WTC11 (cell line): ENCODE measurements at regions not wholly inside any gene's neighbourhood (a gene's known extent, or its start where the extent isn't known, plus 50 kb on each side); places are given as distances from the start of the nearest gene placed in this dataset.

Source experiments
- ATAC-seq: fragments of 200-7000 bp; cut with Tn5 transposase; 2 replicates; pipeline ENCODE4 v1.10.0; 2021; ENCODE audit warnings: mild to moderate bottlenecking, moderate library complexity
- CTCF ChIA-PET: fragments of 300-600 bp; sonication (Branson Sonifier 250); formaldehyde crosslinking; loops from one replicate; lab custom pipeline; 2021; ENCODE audit warnings: antibody characterized with exemption; lab: Charles Lee
- POLR2A ChIA-PET: fragments of 350-600 bp; sonication (Branson Sonifier 250); formaldehyde crosslinking; loops from one replicate; lab custom pipeline; 2021; ENCODE audit warnings: antibody characterized with exemption; lab: Charles Lee
- DNase-seq: peaks from one replicate; pipeline ENCODE4 v3.0.0; 2021; ENCODE audit warnings: low spot score
- H3K27ac Mint-ChIP-seq: 2 replicates; pipeline ENCODE4 v1.8.0; 2021; ENCODE audit warnings: mixed read lengths
- H3K27me3 Mint-ChIP-seq: 2 replicates; pipeline ENCODE4 v1.8.0; 2021; ENCODE audit warnings: low read depth, mild to moderate bottlenecking, moderate library complexity, mixed read lengths
- H3K36me3 Mint-ChIP-seq: 2 replicates; pipeline ENCODE4 v1.8.0; 2021; ENCODE audit warnings: mixed read lengths
- H3K4me1 Mint-ChIP-seq: 2 replicates; pipeline ENCODE4 v1.8.0; 2022; ENCODE audit warnings: mixed read lengths
- H3K4me3 Mint-ChIP-seq: 2 replicates; pipeline ENCODE4 v1.8.0; 2021; ENCODE audit warnings: mild to moderate bottlenecking, moderate library complexity, mixed read lengths
- H3K9me3 Mint-ChIP-seq: 2 replicates; pipeline ENCODE4 v1.8.0; 2021; ENCODE audit warnings: mixed read lengths
- CBFB ChIP-seq: sonication (generic); formaldehyde crosslinking; IDR thresholded peaks from 2 replicates; pipeline ENCODE4 v1.8.1; 2022; ENCODE audit warnings: mild to moderate bottlenecking, low read depth, missing genetic modification reagents
- FOXP1 ChIP-seq: sonication (generic); formaldehyde crosslinking; IDR thresholded peaks from 2 replicates; pipeline ENCODE4 v1.8.0; 2022; ENCODE audit warnings: missing genetic modification reagents, mild to moderate bottlenecking, moderate library complexity, borderline replicate concordance
- JAZF1 ChIP-seq: fragments of 250-450 bp; sonication (Bioruptor Pico); IDR thresholded peaks from 2 replicates; pipeline ENCODE4 v1.9.0; 2021; ENCODE audit warnings: moderate library complexity, mild to moderate bottlenecking, inconsistent platforms
- KAT7 ChIP-seq: sonication (generic); formaldehyde crosslinking; IDR thresholded peaks from 2 replicates; pipeline ENCODE4 v1.8.1; 2023; ENCODE audit warnings: missing genetic modification reagents, mild to moderate bottlenecking, borderline replicate concordance
- MYBL2 ChIP-seq: sonication (generic); formaldehyde crosslinking; IDR thresholded peaks from 2 replicates; pipeline ENCODE4 v1.8.1; 2023; ENCODE audit warnings: mild to moderate bottlenecking, moderate library complexity, missing genetic modification reagents
- SOX15 ChIP-seq: fragments of 250-450 bp; sonication (Bioruptor Pico); IDR thresholded peaks from 2 replicates; pipeline ENCODE4 v1.9.0; 2021; ENCODE audit warnings: mild to moderate bottlenecking
- TCF7 ChIP-seq: sonication (generic); formaldehyde crosslinking; IDR thresholded peaks from 2 replicates; pipeline ENCODE4 v1.8.0; 2022; ENCODE audit warnings: mild to moderate bottlenecking, low read depth, missing genetic modification reagents, moderate library complexity
- TEAD1 ChIP-seq: sonication (generic); formaldehyde crosslinking; IDR thresholded peaks from 2 replicates; pipeline ENCODE4 v1.8.0; 2022; ENCODE audit warnings: mild to moderate bottlenecking, missing genetic modification reagents
- ZNF396 ChIP-seq: fragments of 250-450 bp; sonication (Bioruptor Pico); IDR thresholded peaks from 2 replicates; pipeline ENCODE4 v1.8.0; 2021; ENCODE audit warnings: mild to moderate bottlenecking, moderate library complexity, borderline replicate concordance
- TF ChIP-seq, protein P1 (sequence below): sonication (generic); formaldehyde crosslinking; IDR thresholded peaks from 2 replicates; pipeline ENCODE4 v1.8.1; 2023; ENCODE audit warnings: mild to moderate bottlenecking, missing genetic modification reagents, borderline replicate concordance
- TF ChIP-seq, protein P2 (sequence below): fragments of 200-600 bp; IDR thresholded peaks from 2 replicates; pipeline ENCODE4 v1.8.0; 2022; ENCODE audit warnings: antibody characterized with exemption
- TF ChIP-seq, protein P3 (sequence below): sonication (generic); formaldehyde crosslinking; IDR thresholded peaks from 2 replicates; pipeline ENCODE4 v1.8.1; 2022; ENCODE audit warnings: missing genetic modification reagents, borderline replicate concordance
- TF ChIP-seq, protein P4 (sequence below): sonication (generic); formaldehyde crosslinking; IDR thresholded peaks from 2 replicates; pipeline ENCODE4 v1.8.0; 2022; ENCODE audit warnings: mild to moderate bottlenecking, missing genetic modification reagents
- TF ChIP-seq, protein P5 (sequence below): sonication (generic); formaldehyde crosslinking; IDR thresholded peaks from 2 replicates; pipeline ENCODE4 v1.8.1; 2023; ENCODE audit warnings: mild to moderate bottlenecking, missing genetic modification reagents, moderate library complexity
- TF ChIP-seq, protein P6 (sequence below): sonication (generic); formaldehyde crosslinking; conservative IDR thresholded peaks from 2 replicates; pipeline ENCODE4 v1.8.1; 2023; ENCODE audit warnings: mild to moderate bottlenecking, low read depth, missing genetic modification reagents, moderate library complexity
- TF ChIP-seq, protein P7 (sequence below): sonication (generic); formaldehyde crosslinking; conservative IDR thresholded peaks from 2 replicates; pipeline ENCODE4 v1.8.1; 2022; ENCODE audit warnings: mild to moderate bottlenecking, missing genetic modification reagents
- TF ChIP-seq, protein P8 (sequence below): sonication (generic); formaldehyde crosslinking; IDR thresholded peaks from 2 replicates; pipeline ENCODE4 v1.8.1; 2022; ENCODE audit warnings: low read depth, missing genetic modification reagents, borderline replicate concordance
- TF ChIP-seq, protein P9 (sequence below): sonication (generic); formaldehyde crosslinking; IDR thresholded peaks from 2 replicates; pipeline ENCODE4 v1.8.0; 2022; ENCODE audit warnings: mild to moderate bottlenecking, missing genetic modification reagents

DNA sequence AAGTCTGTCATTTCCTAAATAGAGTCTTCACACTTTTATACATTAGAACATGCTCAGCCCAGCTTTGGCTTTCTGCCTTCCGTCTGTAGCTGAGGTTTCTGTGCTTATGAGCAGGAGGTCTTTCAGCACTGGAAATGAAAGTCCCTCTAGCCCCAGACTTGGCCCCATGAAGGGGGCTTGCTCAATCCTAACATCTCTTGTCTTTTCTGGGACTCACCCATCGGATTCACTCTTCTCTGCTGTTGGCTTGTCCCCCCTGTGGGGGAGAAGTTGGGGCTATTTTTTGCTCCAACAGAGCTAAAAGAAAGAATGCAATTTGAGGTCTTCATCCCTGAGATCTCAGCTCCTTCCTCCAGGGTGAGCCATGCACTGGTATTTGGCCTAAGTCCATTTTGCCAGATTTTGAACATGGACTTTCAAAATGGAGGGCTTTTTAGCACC, 177.7 kb downstream of the MRPL14 start:
- no peak overlapping the region for H3K4me3 Mint-ChIP-seq
- TF ChIP-seq, protein P1, sequence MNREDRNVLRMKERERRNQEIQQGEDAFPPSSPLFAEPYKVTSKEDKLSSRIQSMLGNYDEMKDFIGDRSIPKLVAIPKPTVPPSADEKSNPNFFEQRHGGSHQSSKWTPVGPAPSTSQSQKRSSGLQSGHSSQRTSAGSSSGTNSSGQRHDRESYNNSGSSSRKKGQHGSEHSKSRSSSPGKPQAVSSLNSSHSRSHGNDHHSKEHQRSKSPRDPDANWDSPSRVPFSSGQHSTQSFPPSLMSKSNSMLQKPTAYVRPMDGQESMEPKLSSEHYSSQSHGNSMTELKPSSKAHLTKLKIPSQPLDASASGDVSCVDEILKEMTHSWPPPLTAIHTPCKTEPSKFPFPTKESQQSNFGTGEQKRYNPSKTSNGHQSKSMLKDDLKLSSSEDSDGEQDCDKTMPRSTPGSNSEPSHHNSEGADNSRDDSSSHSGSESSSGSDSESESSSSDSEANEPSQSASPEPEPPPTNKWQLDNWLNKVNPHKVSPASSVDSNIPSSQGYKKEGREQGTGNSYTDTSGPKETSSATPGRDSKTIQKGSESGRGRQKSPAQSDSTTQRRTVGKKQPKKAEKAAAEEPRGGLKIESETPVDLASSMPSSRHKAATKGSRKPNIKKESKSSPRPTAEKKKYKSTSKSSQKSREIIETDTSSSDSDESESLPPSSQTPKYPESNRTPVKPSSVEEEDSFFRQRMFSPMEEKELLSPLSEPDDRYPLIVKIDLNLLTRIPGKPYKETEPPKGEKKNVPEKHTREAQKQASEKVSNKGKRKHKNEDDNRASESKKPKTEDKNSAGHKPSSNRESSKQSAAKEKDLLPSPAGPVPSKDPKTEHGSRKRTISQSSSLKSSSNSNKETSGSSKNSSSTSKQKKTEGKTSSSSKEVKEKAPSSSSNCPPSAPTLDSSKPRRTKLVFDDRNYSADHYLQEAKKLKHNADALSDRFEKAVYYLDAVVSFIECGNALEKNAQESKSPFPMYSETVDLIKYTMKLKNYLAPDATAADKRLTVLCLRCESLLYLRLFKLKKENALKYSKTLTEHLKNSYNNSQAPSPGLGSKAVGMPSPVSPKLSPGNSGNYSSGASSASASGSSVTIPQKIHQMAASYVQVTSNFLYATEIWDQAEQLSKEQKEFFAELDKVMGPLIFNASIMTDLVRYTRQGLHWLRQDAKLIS: no peak
- TF ChIP-seq, protein P2, sequence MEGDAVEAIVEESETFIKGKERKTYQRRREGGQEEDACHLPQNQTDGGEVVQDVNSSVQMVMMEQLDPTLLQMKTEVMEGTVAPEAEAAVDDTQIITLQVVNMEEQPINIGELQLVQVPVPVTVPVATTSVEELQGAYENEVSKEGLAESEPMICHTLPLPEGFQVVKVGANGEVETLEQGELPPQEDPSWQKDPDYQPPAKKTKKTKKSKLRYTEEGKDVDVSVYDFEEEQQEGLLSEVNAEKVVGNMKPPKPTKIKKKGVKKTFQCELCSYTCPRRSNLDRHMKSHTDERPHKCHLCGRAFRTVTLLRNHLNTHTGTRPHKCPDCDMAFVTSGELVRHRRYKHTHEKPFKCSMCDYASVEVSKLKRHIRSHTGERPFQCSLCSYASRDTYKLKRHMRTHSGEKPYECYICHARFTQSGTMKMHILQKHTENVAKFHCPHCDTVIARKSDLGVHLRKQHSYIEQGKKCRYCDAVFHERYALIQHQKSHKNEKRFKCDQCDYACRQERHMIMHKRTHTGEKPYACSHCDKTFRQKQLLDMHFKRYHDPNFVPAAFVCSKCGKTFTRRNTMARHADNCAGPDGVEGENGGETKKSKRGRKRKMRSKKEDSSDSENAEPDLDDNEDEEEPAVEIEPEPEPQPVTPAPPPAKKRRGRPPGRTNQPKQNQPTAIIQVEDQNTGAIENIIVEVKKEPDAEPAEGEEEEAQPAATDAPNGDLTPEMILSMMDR: no peak
- TF ChIP-seq, protein P3, sequence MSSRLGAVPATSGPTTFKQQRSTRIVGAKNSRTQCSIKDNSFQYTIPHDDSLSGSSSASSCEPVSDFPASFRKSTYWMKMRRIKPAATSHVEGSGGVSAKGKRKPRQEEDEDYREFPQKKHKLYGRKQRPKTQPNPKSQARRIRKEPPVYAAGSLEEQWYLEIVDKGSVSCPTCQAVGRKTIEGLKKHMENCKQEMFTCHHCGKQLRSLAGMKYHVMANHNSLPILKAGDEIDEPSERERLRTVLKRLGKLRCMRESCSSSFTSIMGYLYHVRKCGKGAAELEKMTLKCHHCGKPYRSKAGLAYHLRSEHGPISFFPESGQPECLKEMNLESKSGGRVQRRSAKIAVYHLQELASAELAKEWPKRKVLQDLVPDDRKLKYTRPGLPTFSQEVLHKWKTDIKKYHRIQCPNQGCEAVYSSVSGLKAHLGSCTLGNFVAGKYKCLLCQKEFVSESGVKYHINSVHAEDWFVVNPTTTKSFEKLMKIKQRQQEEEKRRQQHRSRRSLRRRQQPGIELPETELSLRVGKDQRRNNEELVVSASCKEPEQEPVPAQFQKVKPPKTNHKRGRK (CRISPR knock-in tag): no peak
- TF ChIP-seq, protein P4, sequence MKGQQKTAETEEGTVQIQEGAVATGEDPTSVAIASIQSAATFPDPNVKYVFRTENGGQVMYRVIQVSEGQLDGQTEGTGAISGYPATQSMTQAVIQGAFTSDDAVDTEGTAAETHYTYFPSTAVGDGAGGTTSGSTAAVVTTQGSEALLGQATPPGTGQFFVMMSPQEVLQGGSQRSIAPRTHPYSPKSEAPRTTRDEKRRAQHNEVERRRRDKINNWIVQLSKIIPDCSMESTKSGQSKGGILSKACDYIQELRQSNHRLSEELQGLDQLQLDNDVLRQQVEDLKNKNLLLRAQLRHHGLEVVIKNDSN (CRISPR knock-in tag): no peak
- TF ChIP-seq CBFB (CRISPR knock-in tag) (no peak), ZNF396 (CRISPR knock-in tag) (no peak)
- TF ChIP-seq, all 79 proteins: peak for 0
- Mint-ChIP-seq H3K27ac (no peak overlapping the region), H3K36me3 (peaks cover 5% of the 10 kb centered on the region), H3K9me3 (peaks cover 15% of the 10 kb centered on the region), H3K4me1 (peaks cover 4% of the 10 kb centered on the region), H3K27me3 (no peaks in the 10 kb centered on the region)
- CTCF ChIA-PET: interaction anchor here (0.5 to 2.5 kb wide), 12 partner anchors 25 to 282 kb away, joined by 3 to 10 read pairs (median 4); no protein-coding TSS in a partner anchor
- ATAC-seq (no peak), DNase-seq (no peak)
- POLR2A ChIA-PET: no interaction called here

DNA sequence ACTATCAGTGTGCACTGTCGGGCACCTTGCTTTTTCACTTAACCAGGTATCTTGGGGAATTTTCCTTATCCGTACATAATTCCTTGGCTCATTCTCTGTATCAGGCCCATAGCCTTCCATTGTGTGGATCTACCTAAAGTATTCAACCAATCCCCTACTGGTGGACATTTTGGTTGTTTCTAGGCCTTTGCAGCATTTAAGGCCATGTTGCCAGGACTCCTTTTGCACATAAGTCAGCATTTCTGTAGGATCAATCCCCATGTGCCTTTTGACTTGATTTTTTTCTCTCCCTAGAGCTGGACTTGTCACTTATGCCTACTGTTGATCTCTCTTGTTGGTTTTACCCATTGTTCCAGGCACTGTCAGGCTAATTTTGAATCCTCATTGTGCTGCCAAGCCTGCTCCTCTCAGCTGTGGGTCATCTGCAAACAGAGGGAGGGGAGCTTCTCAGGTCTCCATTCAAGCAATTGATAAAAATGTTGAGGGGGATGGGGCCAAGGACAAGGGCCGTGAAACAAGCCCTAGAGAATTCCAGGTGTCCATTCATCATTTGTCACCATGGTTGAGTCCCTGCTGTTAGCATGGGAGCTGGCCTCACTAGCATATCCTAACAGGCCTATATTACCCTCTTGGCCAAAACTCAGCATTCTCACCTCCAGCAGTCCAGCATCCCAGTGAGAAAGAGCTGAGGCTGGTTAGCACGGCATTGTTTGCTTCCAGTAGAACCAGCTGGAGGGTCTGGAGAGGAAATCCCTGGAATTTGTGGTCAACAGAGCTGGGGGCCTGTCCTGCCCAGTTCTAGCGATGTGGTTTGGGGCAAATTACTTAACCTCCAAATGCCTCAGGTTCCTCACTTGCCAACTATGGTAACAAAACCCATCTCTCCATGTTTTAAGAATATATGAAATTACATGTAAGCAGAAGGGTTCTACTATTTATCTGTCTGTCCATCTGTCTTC, 178.4 kb downstream of the MRPL14 start:
- ChIA-PET CTCF (interaction anchor here (0.5 to 2.5 kb wide), 11 partner anchors 25 to 281 kb away, joined by 3 to 10 read pairs (median 4); no protein-coding TSS in a partner anchor), POLR2A (no interaction called here)
- H3K27ac Mint-ChIP-seq: no peak overlapping the region
- H3K9me3 Mint-ChIP-seq: peaks cover 19% of the 10 kb centered on the region
- H3K4me1 Mint-ChIP-seq: peaks cover 4% of the 10 kb centered on the region
- DNase-seq (no peak), ATAC-seq (no peak)
- peaks cover 5% of the 10 kb centered on the region for H3K36me3 Mint-ChIP-seq
- no peak overlapping the region for H3K4me3 Mint-ChIP-seq
- H3K27me3 Mint-ChIP-seq: no peaks in the 10 kb centered on the region
- TF ChIP-seq TEAD1 (CRISPR knock-in tag) (no peak), MYBL2 (CRISPR knock-in tag) (no peak), TCF7 (CRISPR knock-in tag) (no peak), SOX15 (CRISPR knock-in tag) (no peak), ZNF396 (CRISPR knock-in tag) (no peak), FOXP1 (CRISPR knock-in tag) (no peak), JAZF1 (no peak), KAT7 (CRISPR knock-in tag) (no peak)
- TF ChIP-seq, protein P5, sequence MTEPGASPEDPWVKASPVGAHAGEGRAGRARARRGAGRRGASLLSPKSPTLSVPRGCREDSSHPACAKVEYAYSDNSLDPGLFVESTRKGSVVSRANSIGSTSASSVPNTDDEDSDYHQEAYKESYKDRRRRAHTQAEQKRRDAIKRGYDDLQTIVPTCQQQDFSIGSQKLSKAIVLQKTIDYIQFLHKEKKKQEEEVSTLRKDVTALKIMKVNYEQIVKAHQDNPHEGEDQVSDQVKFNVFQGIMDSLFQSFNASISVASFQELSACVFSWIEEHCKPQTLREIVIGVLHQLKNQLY (CRISPR knock-in tag): no peak
- TF ChIP-seq, protein P6, sequence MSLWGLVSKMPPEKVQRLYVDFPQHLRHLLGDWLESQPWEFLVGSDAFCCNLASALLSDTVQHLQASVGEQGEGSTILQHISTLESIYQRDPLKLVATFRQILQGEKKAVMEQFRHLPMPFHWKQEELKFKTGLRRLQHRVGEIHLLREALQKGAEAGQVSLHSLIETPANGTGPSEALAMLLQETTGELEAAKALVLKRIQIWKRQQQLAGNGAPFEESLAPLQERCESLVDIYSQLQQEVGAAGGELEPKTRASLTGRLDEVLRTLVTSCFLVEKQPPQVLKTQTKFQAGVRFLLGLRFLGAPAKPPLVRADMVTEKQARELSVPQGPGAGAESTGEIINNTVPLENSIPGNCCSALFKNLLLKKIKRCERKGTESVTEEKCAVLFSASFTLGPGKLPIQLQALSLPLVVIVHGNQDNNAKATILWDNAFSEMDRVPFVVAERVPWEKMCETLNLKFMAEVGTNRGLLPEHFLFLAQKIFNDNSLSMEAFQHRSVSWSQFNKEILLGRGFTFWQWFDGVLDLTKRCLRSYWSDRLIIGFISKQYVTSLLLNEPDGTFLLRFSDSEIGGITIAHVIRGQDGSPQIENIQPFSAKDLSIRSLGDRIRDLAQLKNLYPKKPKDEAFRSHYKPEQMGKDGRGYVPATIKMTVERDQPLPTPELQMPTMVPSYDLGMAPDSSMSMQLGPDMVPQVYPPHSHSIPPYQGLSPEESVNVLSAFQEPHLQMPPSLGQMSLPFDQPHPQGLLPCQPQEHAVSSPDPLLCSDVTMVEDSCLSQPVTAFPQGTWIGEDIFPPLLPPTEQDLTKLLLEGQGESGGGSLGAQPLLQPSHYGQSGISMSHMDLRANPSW (CRISPR knock-in tag): no peak
- TF ChIP-seq, protein P7, sequence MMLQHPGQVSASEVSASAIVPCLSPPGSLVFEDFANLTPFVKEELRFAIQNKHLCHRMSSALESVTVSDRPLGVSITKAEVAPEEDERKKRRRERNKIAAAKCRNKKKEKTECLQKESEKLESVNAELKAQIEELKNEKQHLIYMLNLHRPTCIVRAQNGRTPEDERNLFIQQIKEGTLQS (CRISPR knock-in tag): no peak
- TF ChIP-seq, protein P8, sequence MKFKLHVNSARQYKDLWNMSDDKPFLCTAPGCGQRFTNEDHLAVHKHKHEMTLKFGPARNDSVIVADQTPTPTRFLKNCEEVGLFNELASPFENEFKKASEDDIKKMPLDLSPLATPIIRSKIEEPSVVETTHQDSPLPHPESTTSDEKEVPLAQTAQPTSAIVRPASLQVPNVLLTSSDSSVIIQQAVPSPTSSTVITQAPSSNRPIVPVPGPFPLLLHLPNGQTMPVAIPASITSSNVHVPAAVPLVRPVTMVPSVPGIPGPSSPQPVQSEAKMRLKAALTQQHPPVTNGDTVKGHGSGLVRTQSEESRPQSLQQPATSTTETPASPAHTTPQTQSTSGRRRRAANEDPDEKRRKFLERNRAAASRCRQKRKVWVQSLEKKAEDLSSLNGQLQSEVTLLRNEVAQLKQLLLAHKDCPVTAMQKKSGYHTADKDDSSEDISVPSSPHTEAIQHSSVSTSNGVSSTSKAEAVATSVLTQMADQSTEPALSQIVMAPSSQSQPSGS (CRISPR knock-in tag): no peak
- TF ChIP-seq, protein P9, sequence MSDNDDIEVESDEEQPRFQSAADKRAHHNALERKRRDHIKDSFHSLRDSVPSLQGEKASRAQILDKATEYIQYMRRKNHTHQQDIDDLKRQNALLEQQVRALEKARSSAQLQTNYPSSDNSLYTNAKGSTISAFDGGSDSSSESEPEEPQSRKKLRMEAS: no peak
